ENCODE measurements at regions not wholly inside any gene's neighbourhood (a gene's known extent, or its start where the extent isn't known, plus 50 kb on each side); places are given as distances from the start of the nearest gene placed in this dataset.

DNA sequence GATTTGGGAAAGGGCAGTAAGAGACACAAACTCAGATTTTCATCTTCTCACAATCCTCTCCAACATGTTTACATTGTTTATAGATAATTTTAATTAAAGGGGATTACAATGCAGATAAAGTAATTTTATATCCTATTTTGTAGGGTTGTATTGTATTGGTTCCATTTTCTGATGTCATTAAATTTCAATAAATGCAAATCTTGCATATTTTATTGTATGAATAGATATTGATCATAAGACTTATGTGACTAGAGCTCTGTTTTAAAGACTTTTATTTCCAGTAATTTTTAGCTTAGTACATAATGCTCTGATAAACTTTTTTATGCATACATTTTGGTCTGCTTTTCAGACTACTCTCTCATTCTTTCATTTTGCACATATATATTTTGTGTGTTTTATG lies 819.6 kb downstream of the TSN start:
- DNase-seq (ENCODE audit: low spot score) (no peak), ATAC-seq (no peak)
- intact Hi-C loops (cut with DNase I): no loop called here

DNA sequence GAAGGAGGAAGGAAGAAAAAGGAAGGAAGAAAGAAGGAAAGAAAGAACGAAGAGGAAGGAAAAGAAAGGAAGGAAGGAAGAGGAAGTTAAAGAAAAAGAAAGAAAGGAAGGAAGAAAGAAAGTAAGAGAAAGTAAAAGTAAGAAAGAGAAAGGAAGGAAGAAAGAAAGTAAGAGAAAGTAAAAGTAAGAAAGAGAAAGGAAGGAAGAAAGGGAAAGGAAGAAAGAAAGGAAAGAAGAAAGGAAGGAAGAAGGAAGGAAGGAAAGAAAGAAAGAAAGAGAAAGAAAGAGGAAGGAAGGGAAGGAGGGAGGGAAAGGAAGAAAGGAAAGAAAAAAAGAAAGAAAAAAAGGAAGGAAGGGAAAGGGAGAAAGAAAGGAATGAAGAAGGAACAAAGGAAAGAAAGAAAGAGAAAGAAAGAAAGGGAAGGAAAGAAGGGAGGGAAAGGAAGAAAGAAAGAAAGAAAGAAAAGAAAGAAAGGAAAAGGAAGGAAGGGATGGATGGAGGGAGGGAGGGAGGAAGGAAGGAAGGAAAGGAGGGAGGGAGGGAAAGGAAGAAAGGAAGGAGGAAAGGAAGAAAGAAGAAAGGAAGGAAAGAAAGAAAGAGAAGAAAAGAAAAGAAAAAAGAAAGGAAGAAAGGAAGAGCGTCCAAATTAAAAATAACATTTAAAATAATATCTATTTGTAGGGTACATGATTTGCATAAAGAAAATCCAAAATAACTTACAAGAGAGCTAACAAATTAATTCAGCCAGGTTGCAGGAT lies 827.9 kb downstream of the TSN start:
- DNase-seq (ENCODE audit: low spot score): no peak
- no peak for ATAC-seq
- intact Hi-C loops (cut with DNase I): no loop called here

DNA sequence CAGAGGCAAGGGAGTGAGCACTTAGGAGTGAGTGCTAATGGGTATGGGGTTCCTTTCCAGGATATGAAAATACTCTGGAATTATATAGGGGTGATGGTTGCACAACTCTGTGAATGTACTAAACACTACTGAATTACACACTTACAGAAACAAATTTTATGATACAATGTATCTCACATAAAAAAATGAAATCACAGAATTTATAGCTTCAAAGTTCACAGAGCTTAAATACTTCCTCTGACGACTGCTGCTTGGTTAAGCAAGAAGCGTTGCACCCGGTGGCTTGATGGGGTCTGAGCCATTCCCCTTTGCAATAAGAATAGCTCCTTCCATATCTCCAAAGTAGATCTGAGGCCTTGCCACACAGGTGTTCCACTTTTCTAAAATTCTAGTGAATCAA lies 835.1 kb downstream of the TSN start:
- ATAC-seq (no peak), DNase-seq (ENCODE audit: low spot score) (no peak)
- intact Hi-C loops (cut with DNase I): no loop called here

DNA sequence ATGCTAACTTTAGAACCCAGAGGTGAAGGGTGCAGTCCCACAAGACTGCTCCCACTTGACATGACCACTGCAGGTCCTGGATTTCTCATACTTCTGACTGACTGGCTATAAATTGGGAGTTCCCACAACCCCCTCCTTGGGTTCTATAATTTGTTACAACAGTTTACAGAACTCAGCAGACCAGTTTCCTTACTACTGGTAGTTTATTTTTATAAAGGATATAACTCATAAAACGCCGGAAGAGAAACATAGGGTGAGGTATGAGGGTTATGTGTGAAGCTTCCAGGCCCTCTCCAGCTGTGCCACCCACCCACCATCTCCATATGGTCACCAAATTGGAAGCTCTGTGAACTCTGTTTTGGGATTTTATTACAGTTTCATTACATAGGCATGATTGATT lies 839.6 kb downstream of the TSN start:
- intact Hi-C loops (cut with DNase I): no loop called here
- no peak for DNase-seq (ENCODE audit: low spot score)
- ATAC-seq: no peak

DNA sequence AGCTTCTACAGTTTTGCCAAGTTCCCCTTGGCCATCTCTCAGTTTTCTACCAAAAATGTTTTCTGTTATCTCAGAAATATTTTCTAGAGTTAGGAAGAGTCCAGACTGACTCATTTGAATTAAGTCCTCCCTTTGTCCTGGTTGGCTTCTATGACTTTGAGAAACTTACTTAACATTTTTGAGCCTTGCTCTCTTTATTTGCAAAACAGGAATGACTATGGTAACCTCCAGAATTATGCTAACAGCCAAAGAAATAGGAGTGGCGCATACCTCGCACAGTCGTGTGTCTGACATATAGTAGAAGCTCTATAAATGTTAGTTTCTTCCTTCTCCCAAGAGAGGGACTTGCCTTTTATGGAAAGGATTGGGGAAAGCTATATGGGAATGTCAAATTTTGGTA lies 841.1 kb downstream of the TSN start:
- DNase-seq (ENCODE audit: low spot score): no peak
- ATAC-seq: no peak
- intact Hi-C loops (cut with DNase I): no loop called here

DNA sequence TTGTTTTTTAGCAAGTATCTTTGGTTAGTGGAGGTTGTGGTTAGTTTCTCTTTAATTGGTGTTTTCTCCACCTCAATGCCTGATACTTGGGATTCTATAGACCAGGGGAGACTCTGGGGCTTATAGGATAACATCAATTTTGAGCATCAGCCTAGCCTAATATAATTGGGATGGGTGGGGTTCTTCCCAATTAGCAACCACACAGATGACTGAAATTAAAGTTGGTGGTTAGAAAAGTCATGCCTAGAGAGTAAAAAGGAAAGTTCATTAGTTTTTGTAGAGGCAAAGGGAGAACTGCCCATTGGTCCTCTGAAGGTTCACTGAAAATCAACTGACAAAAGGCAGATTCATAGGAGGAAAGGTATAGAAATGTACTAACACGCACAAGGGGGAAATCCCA lies 843.3 kb downstream of the TSN start:
- ATAC-seq (no peak), DNase-seq (ENCODE audit: low spot score) (no peak)
- intact Hi-C loops (cut with DNase I): no loop called here

DNA sequence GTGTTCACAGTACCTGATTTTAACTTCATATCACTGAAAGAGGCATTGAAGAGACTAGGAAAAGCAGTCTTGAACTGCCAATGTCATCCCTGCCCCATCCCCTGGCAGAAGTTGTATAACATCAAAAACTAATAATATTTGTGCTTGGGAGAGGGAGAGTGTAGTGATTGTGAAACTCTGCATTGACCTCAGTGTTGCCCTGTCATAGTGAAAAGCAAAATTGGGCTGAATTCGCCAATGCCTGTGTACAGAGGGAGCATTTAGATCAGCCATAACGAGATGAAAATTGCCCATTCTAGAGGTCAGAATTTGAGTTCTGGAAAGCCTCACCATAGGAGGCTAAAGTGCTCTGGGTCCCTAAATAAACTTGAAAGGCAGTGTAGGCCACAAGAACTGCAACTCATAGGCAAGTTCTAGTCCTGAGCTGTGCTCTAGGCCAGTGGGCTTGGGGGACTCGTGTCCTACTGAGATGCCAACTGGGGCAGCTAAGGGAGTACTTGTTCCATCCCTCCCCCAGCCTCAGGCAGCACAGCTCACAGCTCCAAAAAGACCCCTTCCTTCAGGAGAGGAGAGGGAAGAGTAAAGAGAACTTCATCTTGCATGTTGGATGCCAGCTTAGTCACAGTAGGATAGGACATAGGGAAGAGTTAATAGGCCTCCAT lies 855.6 kb downstream of the TSN start:
- intact Hi-C loops (cut with DNase I): no loop called here
- no peak for DNase-seq (ENCODE audit: low spot score)
- no peak for ATAC-seq

DNA sequence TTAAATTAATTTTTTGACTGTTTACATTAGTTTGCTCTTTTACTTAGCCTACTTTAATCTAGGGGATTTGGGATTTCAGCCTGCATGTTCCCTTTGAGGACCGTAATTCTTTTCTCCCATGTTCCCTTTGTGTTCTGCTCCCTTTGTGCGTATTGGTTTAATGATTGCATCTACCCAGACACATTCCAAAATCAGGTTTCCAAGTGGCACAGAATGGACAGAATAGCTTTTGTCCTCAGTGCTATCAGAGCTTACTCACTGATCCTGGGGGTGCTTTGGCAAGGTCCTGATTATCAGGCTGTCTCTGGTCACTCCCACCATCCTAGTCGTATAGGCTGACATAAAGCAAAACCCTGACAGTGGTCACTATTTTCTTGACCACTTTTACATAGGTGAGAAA lies 867.5 kb downstream of the TSN start:
- DNase-seq (ENCODE audit: low spot score): no peak
- intact Hi-C loops (cut with DNase I): no loop called here
- no peak for ATAC-seq

DNA sequence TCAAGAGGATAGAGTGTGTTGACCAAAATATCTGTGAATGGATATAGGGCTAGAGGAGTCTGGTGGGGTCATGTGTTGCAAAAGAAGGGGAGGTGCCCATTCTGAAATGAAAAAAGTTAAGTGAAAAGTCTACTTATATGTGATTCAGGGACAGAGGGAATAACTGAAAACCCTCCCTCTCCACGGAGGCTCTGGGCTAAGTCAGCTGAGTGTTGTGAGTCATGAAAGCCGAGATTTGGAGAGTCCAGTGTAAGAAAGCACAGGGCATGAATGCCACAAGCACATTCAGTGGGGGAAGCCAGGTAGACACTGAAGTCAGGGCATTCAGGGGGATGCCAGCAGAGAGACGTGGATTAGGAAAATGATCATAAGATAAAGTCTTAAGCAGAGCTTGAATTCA lies 871.9 kb downstream of the TSN start:
- intact Hi-C loops (cut with DNase I): no loop called here
- DNase-seq (ENCODE audit: low spot score) (no peak), ATAC-seq (no peak)

DNA sequence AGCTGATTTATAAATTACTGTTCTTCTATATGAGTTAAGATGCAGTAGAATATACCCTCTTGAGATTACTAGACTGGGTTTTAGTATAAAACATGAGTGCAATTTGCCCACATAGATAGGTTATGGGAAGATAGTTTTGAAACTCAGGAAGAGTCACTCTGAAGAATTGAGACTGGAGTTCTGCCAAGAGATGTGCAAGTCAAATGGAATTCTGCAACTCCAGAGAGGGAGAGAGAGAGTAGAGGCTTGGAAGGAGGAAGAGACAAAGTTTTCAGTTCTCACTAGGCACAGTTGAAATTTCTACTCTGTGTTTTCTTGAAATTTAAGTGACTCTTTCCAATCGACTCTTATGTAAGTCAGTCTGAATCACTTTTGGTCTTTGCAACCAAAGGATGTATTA lies 878.8 kb downstream of the TSN start:
- ATAC-seq (peak; percentile 80), DNase-seq (ENCODE audit: low spot score) (no peak)
- intact Hi-C loops (cut with DNase I): no loop called here

DNA sequence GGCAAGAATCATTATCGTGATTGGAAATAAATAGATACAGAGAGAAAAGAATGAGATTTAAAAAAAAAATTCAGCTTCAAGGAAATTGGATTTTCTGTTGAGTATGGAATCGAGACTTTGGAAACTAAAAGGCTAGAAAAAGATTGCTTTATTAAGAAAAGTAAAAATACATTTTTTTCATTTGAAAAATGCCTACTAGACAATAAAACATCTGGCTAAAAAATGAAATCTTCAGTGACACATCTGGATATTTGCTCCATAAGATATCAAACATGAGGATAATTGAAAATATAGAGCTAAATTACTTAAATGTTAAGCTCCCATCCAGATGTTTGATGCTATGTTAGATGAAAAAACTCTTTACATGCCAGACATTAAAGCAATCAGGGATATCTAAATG lies 879.5 kb downstream of the TSN start:
- no peak for DNase-seq (ENCODE audit: low spot score)
- no peak for ATAC-seq
- intact Hi-C loops (cut with DNase I): no loop called here

DNA sequence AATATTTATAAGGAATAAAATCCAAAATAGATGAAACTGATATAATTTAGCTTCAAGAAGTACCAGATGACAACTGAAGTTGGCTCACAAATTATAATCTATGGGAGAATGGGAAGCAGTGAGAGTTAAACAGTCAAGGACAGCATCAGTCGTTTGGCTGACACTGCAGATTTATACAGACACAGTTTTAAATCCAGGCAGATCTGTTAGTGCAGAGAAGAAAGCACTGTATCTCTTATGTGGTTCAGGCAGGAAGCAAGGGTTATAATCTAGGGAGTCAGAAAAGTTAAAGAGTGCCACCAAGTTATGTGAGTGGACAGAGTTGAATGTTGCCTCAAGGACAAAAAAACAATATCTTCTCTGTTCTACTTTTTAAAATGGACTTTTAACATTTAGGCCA lies 880.2 kb downstream of the TSN start:
- intact Hi-C loops (cut with DNase I): no loop called here
- DNase-seq (ENCODE audit: low spot score): no peak
- no peak for ATAC-seq

DNA sequence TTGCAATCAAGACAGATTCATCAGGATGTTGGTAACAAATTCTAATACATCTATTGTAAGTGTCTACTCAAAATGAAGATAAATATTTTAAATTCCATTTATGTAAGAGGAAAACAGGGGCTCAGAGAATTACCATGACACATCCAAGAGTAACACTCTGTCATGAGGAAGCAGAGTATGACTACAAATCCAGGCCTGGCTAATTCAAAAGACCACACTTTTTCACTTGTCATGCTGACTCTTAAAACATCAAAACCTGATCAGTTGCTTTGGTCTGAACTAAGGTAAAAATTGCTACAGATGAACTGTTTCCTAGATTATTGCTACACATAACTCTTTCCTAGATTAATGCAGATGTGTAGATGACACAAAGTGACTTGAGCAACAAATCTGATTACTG lies 880.6 kb downstream of the TSN start:
- intact Hi-C loops (cut with DNase I): no loop called here
- no peak for DNase-seq (ENCODE audit: low spot score)
- ATAC-seq: no peak

DNA sequence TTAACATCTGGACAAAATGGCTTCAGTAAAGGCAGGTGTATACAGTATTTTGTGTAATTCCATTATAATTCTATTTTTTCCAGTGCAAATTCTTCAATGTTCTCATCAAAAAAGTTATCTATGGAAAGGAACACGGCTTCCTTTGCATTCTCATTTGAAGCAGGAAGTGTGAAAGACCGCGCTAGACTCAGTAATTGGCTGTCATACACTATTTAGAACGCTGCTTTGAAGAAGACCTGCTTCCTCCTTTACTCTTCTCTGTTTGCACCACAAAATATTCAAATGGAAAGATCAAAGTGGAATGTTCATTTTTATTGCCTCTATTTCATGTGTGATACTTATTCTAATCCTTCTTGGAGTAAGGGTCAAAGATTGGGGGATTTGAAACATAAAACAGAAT lies 883.7 kb downstream of the TSN start:
- no peak for ATAC-seq
- no peak for DNase-seq (ENCODE audit: low spot score)
- intact Hi-C loops (cut with DNase I): no loop called here

DNA sequence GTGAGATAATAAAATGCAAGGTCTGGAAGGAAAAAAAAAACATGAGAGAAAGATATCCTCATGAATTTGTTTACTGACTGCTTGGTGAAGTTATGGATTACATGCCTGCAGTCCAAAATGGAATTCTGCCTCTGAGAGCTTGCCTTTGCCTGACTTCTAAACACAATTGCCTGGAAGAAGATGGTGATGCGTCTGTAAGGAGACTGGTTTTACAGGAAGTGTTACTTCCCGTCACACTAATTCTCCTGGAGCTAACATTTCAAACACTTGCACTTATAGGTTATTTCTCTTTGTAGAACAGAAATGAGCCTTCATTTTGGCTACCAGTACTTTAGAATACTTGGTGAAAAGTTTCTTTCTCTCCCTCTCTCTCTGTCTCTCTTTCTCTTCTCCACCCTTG lies 884.3 kb downstream of the TSN start:
- intact Hi-C loops (cut with DNase I): no loop called here
- no peak for ATAC-seq
- no peak for DNase-seq (ENCODE audit: low spot score)

DNA sequence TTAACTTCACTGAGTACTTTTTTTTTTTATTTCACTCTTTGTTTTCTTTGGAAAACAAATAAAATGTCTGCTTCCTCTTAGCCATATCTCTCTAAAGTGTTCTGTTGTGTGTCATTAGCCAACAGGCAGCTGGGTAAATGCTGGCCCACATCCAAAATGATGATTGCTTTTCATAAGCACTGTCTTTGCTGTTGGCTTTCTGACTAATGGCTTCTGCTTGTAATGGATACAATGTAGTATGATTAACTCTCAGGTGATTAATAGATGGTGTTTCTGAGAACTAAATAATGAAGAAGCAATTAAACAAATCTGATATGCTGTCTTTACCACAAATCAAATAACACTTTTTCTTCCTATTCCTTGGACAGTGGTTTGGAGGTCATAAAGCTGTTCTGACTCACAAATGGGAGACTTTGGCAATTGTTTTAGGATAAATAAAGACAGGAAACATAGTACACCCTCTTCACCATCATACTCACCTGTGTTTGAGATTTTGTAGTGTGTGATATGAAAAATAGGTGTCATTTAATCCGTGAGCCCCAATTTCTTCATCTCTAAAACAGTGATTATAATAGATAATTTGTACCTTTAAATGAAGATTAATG lies 888.4 kb downstream of the TSN start:
- intact Hi-C loops (cut with DNase I): no loop called here
- ATAC-seq: peak; percentile 68
- no peak for DNase-seq (ENCODE audit: low spot score)

DNA sequence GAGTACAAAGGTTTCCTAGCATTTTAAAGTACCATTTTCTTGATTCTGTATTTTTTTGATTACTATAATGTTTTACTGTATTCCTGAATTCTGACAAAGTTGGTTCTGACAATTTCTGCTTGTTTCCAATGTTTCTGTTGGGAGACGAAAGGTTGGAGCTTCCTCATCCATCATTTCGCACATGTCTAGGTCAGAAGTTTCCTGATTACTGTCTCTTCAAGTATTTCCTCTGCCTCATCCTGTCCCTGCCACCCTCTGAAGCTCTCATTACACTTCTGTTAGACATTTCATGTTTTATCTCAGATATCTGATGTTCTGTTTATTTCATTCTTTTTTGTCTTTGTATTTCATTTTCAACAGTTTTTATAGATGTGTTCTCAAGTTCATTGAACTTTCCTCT lies 895.8 kb downstream of the TSN start:
- intact Hi-C loops (cut with DNase I): no loop called here
- no peak for DNase-seq (ENCODE audit: low spot score)
- no peak for ATAC-seq

DNA sequence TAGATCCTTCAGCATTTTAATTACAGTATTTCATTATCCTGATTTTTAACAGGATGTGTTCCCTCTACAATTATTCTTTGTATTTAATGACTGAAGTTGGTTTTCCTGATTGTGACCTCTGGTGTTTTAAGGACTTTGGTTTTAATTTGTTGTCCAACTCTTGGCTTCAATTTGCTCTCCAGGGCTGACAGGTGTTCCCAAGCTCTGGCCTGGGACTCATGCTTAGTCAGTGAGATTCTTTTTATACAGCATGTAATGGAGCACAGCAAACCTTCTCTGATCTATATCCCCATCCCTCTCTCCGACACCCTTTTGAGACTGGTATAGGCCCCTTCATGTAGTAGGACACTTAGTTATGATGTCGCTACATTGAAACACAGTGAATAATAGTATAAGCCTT lies 896.3 kb downstream of the TSN start:
- ATAC-seq (no peak), DNase-seq (ENCODE audit: low spot score) (no peak)
- intact Hi-C loops (cut with DNase I): no loop called here

DNA sequence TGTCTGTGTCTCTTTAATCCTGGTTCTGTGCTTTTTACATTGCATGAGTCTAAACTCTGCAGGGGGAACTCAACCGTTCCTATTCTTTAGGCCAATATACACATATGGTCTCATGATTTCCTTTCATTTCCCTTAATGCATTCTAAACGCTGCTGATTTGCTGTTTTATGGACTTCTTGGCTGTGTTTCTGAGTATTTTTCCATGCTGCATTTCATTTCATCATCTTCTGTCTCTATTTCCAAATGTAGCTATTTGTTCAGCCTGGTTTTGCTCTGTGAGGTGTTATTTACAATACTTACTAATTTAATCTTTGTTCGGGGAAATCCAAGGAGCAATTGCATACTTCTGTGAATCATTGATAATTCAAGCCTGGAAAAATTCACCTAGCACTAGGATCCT lies 897.2 kb downstream of the TSN start:
- ATAC-seq: no peak
- no peak for DNase-seq (ENCODE audit: low spot score)
- intact Hi-C loops (cut with DNase I): no loop called here

DNA sequence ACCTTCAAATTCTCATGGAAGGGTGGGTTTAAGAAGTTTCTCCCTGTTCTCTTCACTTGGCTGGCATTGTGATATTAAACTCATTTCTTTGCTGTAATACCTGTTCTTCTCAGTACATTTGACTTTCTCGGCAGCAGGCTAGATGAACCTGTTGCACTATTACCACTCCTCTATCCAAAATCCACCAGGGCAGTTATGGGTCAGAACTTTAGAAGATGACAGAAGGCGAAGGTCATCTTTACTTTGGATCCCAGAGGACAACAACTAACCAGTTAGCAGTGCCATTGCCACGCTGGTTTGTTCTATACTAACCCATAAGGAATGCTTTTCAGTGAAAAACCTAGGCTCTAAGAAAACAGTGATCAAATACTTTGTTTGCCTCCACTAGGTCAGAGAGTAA lies 901.0 kb downstream of the TSN start:
- intact Hi-C loops (cut with DNase I): no loop called here
- ATAC-seq: no peak
- no peak for DNase-seq (ENCODE audit: low spot score)
